Bronchial epithelial cell (primary cell): ENCODE measurements at regions not wholly inside any gene's neighbourhood (a gene's known extent, or its start where the extent isn't known, plus 50 kb on each side); places are given as distances from the start of the nearest gene placed in this dataset.

ENCODE experiments used
- DNase-seq: peaks from one replicate; pipeline ENCODE4 v3.0.0-alpha.2; 2010; ENCODE audit warnings: low read depth
- FAIRE-seq: peaks from 2 replicates; lab custom pipeline; 2011; peaks lifted over from hg19 to GRCh38; lab: Jason Lieb, UNC
- H3K27me3 ChIP-seq: 2 replicates; pipeline ENCODE4 v1.5.1; 2011; ENCODE audit warnings: low read length; ENCODE audit not compliant: control insufficient read depth, insufficient read depth
- H3K36me3 ChIP-seq: 2 replicates; pipeline ENCODE4 v1.5.1; 2011; ENCODE audit warnings: low read length; ENCODE audit not compliant: control insufficient read depth, insufficient read depth
- H3K4me3 ChIP-seq: 2 replicates; pipeline ENCODE4 v1.5.1; 2011; ENCODE audit warnings: mild to moderate bottlenecking, low read depth, low read length, control low read depth
- TF ChIP-seq, protein P1 (sequence below): IDR thresholded peaks from 2 replicates; pipeline ENCODE4 v1.5.1; 2011; ENCODE audit warnings: mild to moderate bottlenecking, moderate library complexity, low read length, control low read depth, inconsistent platforms; ENCODE audit not compliant: insufficient read depth, severe bottlenecking

DNA sequence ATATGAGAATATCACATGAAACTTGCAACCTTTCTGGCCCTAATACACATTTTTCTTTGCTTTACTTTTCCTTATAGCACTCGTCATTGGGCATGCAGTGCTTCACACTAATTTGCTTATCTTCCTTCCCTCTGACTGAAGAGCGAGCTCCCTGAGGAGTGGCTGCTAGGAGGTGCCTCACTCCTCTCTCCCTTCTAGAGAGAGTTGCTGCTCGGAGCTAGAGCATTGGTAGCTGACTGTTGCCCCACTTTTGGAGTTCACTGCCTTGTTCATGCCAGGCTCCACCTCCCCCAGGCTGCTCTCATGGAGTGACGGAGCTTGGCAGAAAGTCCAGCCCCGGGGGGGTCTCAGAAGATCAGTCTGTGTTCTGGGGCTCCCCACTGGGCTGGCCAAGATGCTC is 413.2 kb downstream of the MED10 start:
- DNase-seq (no peak), FAIRE-seq (no peak)

DNA sequence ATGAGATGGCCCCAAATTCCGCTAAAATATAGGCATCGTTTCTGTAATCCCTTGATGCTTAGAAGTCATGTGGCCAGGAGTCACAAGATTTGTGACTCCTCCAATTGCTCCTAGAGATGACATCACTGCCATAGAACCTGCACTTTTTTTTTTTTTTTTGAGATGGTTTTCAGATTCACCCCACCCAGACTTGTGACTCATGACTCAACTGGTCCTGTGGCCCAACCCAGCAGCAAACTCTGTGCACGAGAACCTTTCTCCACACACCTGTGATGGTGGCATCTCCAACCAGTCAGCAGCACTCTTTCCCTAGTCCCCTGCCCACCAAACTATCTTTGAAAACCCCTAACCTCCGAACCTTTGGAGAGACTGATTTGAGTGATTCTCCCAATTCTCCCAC is 414.0 kb downstream of the MED10 start:
- TF ChIP-seq, protein P1, sequence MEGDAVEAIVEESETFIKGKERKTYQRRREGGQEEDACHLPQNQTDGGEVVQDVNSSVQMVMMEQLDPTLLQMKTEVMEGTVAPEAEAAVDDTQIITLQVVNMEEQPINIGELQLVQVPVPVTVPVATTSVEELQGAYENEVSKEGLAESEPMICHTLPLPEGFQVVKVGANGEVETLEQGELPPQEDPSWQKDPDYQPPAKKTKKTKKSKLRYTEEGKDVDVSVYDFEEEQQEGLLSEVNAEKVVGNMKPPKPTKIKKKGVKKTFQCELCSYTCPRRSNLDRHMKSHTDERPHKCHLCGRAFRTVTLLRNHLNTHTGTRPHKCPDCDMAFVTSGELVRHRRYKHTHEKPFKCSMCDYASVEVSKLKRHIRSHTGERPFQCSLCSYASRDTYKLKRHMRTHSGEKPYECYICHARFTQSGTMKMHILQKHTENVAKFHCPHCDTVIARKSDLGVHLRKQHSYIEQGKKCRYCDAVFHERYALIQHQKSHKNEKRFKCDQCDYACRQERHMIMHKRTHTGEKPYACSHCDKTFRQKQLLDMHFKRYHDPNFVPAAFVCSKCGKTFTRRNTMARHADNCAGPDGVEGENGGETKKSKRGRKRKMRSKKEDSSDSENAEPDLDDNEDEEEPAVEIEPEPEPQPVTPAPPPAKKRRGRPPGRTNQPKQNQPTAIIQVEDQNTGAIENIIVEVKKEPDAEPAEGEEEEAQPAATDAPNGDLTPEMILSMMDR: no peak
- DNase-seq (no peak), FAIRE-seq (no peak)
- Histone ChIP-seq H3K27me3 (no peaks in the 10 kb centered on the region), H3K4me3 (no peak overlapping the region), H3K36me3 (no peaks in the 10 kb centered on the region)

More for the DNA sequence above, 413.2 kb downstream of the MED10 start:
- Histone ChIP-seq H3K27me3 (no peaks in the 10 kb centered on the region), H3K4me3 (no peak overlapping the region), H3K36me3 (no peaks in the 10 kb centered on the region)
- TF ChIP-seq, protein P1: no peak

DNA sequence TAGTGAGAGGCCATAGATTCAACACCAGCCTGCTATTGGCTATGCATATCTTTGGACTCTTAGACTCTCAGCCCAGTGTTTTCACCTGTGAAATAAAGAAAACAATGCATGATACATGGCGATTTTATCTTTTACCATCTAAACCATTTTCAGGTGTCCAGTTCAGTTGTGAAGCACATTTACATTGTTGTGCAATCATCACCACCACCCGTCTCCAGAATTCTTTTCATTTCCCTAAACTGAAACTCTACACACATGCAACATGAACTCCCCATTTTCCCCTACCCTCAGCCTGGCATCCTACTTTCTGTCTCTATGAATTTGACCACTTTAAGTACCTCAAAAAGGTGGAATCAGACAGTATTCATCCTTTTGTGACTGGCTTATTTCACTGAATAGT is 420.6 kb downstream of the MED10 start:
- H3K36me3 ChIP-seq: no peaks in the 10 kb centered on the region
- TF ChIP-seq, protein P1: no peak
- FAIRE-seq: no peak
- DNase-seq: no peak
- H3K4me3 ChIP-seq: no peak overlapping the region
- no peaks in the 10 kb centered on the region for H3K27me3 ChIP-seq

GRCh38 chr5:5954275-5954598 is 424.1 kb downstream of the MED10 start:
- TF ChIP-seq, protein P1: no peak
- H3K36me3 ChIP-seq: no peaks in the 10 kb centered on the region
- no peak for FAIRE-seq
- DNase-seq: no peak
- H3K27me3 ChIP-seq: no peaks in the 10 kb centered on the region
- no peak overlapping the region for H3K4me3 ChIP-seq

DNA sequence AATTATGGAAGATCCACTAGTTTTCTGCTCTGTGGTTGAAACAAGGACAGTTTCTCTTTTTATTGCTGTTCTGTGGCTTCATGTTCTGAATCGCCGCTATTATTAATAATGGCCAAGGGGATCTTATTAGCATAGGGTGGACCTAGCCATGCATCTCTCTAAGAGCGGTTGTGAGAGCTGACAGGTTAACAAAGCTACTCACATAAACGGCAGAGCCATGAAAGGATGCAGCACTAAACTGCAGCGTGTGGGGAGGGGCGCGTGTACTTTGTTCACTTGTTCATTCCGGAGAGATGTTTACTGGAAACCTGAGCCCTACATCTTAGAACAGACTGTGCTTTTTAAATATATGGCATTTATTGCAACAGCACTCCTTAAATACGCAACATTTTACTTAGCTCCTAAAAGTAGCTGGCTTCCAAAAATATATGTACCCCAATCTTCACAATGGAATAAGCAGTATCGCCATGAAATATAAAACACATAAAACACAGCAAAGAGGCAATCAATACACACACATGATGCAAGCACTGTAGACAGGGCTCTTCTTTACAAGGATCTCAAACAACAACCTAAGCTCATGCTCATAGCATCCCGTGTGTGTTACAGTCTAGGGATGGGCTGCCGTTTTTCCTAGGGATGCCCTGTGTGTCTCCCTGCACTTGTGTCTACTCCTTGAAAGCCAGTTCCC is 424.6 kb downstream of the MED10 start:
- Histone ChIP-seq H3K4me3 (no peak overlapping the region), H3K36me3 (no peaks in the 10 kb centered on the region), H3K27me3 (no peaks in the 10 kb centered on the region)
- DNase-seq (no peak), FAIRE-seq (peak; percentile 36)
- TF ChIP-seq, protein P1: no peak

GRCh38 chr5:5951953-5952352 is 426.4 kb downstream of the MED10 start:
- Histone ChIP-seq H3K4me3 (no peak overlapping the region), H3K36me3 (no peaks in the 10 kb centered on the region), H3K27me3 (no peaks in the 10 kb centered on the region)
- DNase-seq: no peak
- TF ChIP-seq, protein P1: no peak
- FAIRE-seq: no peak
